Ovary (tissue), 3 donors: ENCODE measurements at regions not wholly inside any gene's neighbourhood (a gene's known extent, or its start where the extent isn't known, plus 50 kb on each side); places are given as distances from the start of the nearest gene placed in this dataset.
"Not testable (repeated sequence)": the region's sequence is repeated elsewhere in the genome, so short reads cannot be mapped to it uniquely, and the experiment has no call there.

ENCODE experiments used
- CTCF ChIP-seq, 3 donors: fragments of 450-650 bp in 2 of 3; fragments of 200-600 bp in 1 of 3; IDR thresholded peaks; one replicate each; pipeline versions ENCODE4 v1.5.1 to v1.8.0; 2016 to 2022; ENCODE audit warnings: antibody characterized with exemption in 3 of 3, mild to moderate bottlenecking in 1 of 3
- POLR2A ChIP-seq: fragments of 450-650 bp; IDR thresholded peaks from one replicate; pipeline ENCODE4 v1.6.1; 2017; ENCODE audit warnings: antibody characterized with exemption, mild to moderate bottlenecking, moderate library complexity
- donor health status: DM: no; HTN: no; CAD: no.

GRCh38 chr6:142015463-142015862 is 117.3 kb upstream of the GJE1 start:
- TF ChIP-seq POLR2A; CTCF (IDR thresholded peaks at IDR 0.05): not testable (repeated sequence)
